Smooth muscle cell (in vitro differentiated cells): ENCODE measurements at regions not wholly inside any gene's neighbourhood (a gene's known extent, or its start where the extent isn't known, plus 50 kb on each side); places are given as distances from the start of the nearest gene placed in this dataset.

Experiments used
- DNase-seq: peaks from one replicate; lab custom pipeline; 2025; ENCODE audit not compliant: unreplicated experiment; lab: John Stamatoyannopoulos, UW
- H2AFZ ChIP-seq: fragments of 200-600 bp; sonication (generic); 2 replicates; pipeline ENCODE4 v1.6.0; 2016; ENCODE audit warnings: antibody characterized with exemption, low read depth, mild to moderate bottlenecking
- H3F3A ChIP-seq: fragments of 200-600 bp; sonication (generic); 2 replicates; pipeline ENCODE4 v1.6.0; 2017; ENCODE audit warnings: antibody characterized with exemption, low read depth
- H3K27ac ChIP-seq: fragments of 200-600 bp; sonication (generic); 2 replicates; pipeline ENCODE4 v1.5.1; 2016; ENCODE audit warnings: low read depth, mild to moderate bottlenecking
- H3K27me3 ChIP-seq: fragments of 200-600 bp; sonication (generic); 2 replicates; pipeline ENCODE4 v1.6.1; 2016; ENCODE audit warnings: low read depth, mild to moderate bottlenecking
- H3K36me3 ChIP-seq: fragments of 200-600 bp; sonication (generic); 2 replicates; pipeline ENCODE4 v1.5.1; 2016; ENCODE audit warnings: low read depth
- H3K4me1 ChIP-seq: fragments of 200-600 bp; sonication (generic); 2 replicates; pipeline ENCODE4 v1.5.1; 2016; ENCODE audit warnings: low read depth
- H3K4me2 ChIP-seq: fragments of 200-600 bp; sonication (generic); 2 replicates; pipeline ENCODE4 v1.6.0; 2016; ENCODE audit warnings: mild to moderate bottlenecking
- H3K4me3 ChIP-seq: fragments of 200-600 bp; sonication (generic); 2 replicates; pipeline ENCODE4 v1.5.1; 2016; ENCODE audit warnings: mild to moderate bottlenecking
- H3K79me2 ChIP-seq: fragments of 200-600 bp; sonication (generic); 2 replicates; pipeline ENCODE4 v1.6.0; 2016; ENCODE audit warnings: low read depth, mild to moderate bottlenecking
- H3K9ac ChIP-seq: fragments of 200-600 bp; sonication (generic); 2 replicates; pipeline ENCODE4 v1.6.0; 2016; ENCODE audit warnings: low read depth
- H3K9me3 ChIP-seq: fragments of 200-600 bp; sonication (generic); replicated peaks from 2 replicates; pipeline ENCODE4 v1.5.1; 2016; ENCODE audit warnings: low read depth
- H4K20me1 ChIP-seq: fragments of 200-600 bp; sonication (generic); 2 replicates; pipeline ENCODE4 v1.6.0; 2016; ENCODE audit warnings: low read depth
- WGBS: methylation state at CpG from one replicate; pipeline ENCODE4 v1.1.7; 2016; ENCODE audit warnings: low lambda C conversion rate; 5-methylcytosine and 5-hydroxymethylcytosine counted together
- TF ChIP-seq, protein P1 (sequence below): fragments of 200-600 bp; sonication (generic); IDR thresholded peaks from 2 replicates; pipeline ENCODE4 v1.5.1; 2017; ENCODE audit warnings: borderline replicate concordance, mild to moderate bottlenecking, antibody characterized with exemption; ENCODE audit not compliant: insufficient read depth, poor library complexity, severe bottlenecking

DNA sequence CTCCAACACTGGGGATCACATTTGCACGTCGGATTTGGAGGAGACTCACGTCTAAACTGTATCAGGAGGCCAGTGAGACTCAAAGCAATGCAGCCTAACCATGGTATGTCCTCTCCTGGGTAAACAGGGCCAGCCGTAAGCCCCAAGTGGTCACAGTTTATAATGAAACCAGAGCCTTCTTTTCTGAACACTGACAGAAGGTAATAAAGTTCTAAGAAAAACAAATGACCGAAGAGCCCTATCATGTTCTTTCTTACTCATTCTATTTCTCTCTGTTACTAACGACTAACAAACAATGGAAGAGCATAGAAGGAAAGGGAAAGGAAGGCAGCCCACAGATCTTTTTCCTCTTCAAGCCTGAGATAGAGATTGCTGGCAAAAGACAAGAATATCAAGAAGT lies 796.8 kb upstream of the SOX11 start:
- H3K27ac ChIP-seq = no peak overlapping the region
- no peak overlapping the region for H3K4me2 ChIP-seq
- H3K36me3 ChIP-seq = no peaks in the 10 kb centered on the region
- no peak overlapping the region for H3K4me3 ChIP-seq
- TF ChIP-seq, protein P1, sequence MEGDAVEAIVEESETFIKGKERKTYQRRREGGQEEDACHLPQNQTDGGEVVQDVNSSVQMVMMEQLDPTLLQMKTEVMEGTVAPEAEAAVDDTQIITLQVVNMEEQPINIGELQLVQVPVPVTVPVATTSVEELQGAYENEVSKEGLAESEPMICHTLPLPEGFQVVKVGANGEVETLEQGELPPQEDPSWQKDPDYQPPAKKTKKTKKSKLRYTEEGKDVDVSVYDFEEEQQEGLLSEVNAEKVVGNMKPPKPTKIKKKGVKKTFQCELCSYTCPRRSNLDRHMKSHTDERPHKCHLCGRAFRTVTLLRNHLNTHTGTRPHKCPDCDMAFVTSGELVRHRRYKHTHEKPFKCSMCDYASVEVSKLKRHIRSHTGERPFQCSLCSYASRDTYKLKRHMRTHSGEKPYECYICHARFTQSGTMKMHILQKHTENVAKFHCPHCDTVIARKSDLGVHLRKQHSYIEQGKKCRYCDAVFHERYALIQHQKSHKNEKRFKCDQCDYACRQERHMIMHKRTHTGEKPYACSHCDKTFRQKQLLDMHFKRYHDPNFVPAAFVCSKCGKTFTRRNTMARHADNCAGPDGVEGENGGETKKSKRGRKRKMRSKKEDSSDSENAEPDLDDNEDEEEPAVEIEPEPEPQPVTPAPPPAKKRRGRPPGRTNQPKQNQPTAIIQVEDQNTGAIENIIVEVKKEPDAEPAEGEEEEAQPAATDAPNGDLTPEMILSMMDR = no peak
- no peak overlapping the region for H3K9ac ChIP-seq
- H3K4me1 ChIP-seq = no peaks in the 10 kb centered on the region
- 69% methylated on average over 6 of the region's 6 CpGs for WGBS
- H4K20me1 ChIP-seq = no peaks in the 10 kb centered on the region
- no peaks in the 10 kb centered on the region for H3K27me3 ChIP-seq
- no peak for DNase-seq
- H3F3A ChIP-seq = no peaks in the 10 kb centered on the region
- no peaks in the 10 kb centered on the region for H3K79me2 ChIP-seq
- H3K9me3 ChIP-seq = no peaks in the 10 kb centered on the region
- H2AFZ ChIP-seq = no peak overlapping the region

DNA sequence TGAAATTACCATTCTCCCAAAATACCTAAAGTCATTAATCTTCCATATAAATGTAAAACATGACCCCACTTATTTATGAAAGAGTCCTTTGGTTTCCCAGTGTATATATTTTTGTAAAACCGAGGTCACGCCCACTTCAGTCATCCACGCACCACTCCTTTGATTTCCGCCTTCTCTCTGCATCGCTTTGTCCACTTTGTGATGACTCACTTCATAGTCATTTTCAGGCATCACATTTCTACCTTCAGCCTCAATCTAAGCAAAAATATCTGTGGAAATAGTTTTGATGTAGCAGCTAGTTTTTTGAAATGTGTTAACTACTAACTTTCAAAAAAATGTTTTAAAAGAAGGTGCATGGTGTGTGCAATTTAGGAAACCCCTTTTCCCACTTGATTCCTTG lies 793.5 kb upstream of the SOX11 start:
- WGBS = 73% methylated on average over 5 of the region's 5 CpGs
- DNase-seq = no peak

GRCh38 chr2:4900242-4900641 lies 791.9 kb upstream of the SOX11 start:
- Histone ChIP-seq H3K27ac (no peak overlapping the region), H3K36me3 (no peaks in the 10 kb centered on the region), H3K4me3 (no peak overlapping the region), H3K9ac (no peak overlapping the region), H4K20me1 (no peaks in the 10 kb centered on the region), H3K27me3 (no peaks in the 10 kb centered on the region), H3K9me3 (no peaks in the 10 kb centered on the region), H2AFZ (no peak overlapping the region), H3K4me1 (peaks cover 8% of the 10 kb centered on the region), H3K79me2 (no peaks in the 10 kb centered on the region), H3K4me2 (no peak overlapping the region), H3F3A (no peaks in the 10 kb centered on the region)
- WGBS = 87% methylated on average over 5 of the region's 5 CpGs
- DNase-seq = no peak
- TF ChIP-seq, protein P1 = no peak

More for the DNA sequence above, 793.5 kb upstream of the SOX11 start:
- Histone ChIP-seq H3K4me1 (peaks cover 8% of the 10 kb centered on the region), H3K79me2 (no peaks in the 10 kb centered on the region), H3K4me2 (no peak overlapping the region), H3F3A (no peaks in the 10 kb centered on the region), H3K36me3 (no peaks in the 10 kb centered on the region), H2AFZ (no peak overlapping the region), H3K4me3 (no peak overlapping the region), H3K9me3 (no peaks in the 10 kb centered on the region), H4K20me1 (no peaks in the 10 kb centered on the region), H3K27me3 (no peaks in the 10 kb centered on the region), H3K9ac (no peak overlapping the region), H3K27ac (no peak overlapping the region)
- TF ChIP-seq, protein P1 = no peak
